ENCODE measurements at regions not wholly inside any gene's neighbourhood (a gene's known extent, or its start where the extent isn't known, plus 50 kb on each side); places are given as distances from the start of the nearest gene placed in this dataset.

GRCh38 chr2:220717283-220717682, 854.8 kb downstream of the EPHA4 start:
- Histone ChIP-seq H3K36me3 (ENCODE audit: control insufficient read depth, insufficient read depth, low read length) (no peaks in the 10 kb centered on the region), H3K4me2 (ENCODE audit: insufficient read depth, low read length) (no peak overlapping the region), H3K9me1 (ENCODE audit: control insufficient read depth, insufficient read depth, low read length) (no peaks in the 10 kb centered on the region), H2AFZ (ENCODE audit: low read depth, low read length) (no peak overlapping the region), H3K9ac (ENCODE audit: insufficient read depth in 1 of 2, low read depth in 2 of 2, low read length in 2 of 2) (no peak overlapping the region), H3K4me3 (no peak overlapping the region), H3K27me3 (ENCODE audit: control insufficient read depth in 2 of 2, insufficient read depth in 2 of 2, low read length in 2 of 2) (no peaks in the 10 kb centered on the region), H3K79me2 (ENCODE audit: control insufficient read depth, insufficient read depth, low read length) (no peaks in the 10 kb centered on the region), H4K20me1 (replicated peaks; ENCODE audit: control insufficient read depth, insufficient read depth, low read length) (no peaks in the 10 kb centered on the region), H3K27ac (ENCODE audit: extremely low read depth, low read depth, low read length) (no peak overlapping the region), H3K9me3 (replicated peaks; ENCODE audit: control insufficient read depth, insufficient read depth, low read depth, low read length) (no peaks in the 10 kb centered on the region), H3K4me1 (replicated peaks in 1 of 2; ENCODE audit: control insufficient read depth in 2 of 2, insufficient read depth in 2 of 2, low read length in 2 of 2) (no peaks in the 10 kb centered on the region)
- POLR2A ChIA-PET, result no interaction called here
- intact Hi-C loops (cut with micrococcal nuclease), result no loop called here
- BruUV-seq (replicated peaks), result no TSS peak
- WGBS (ENCODE audit: insufficient coverage, low coverage, missing lambda C conversion rate), result 0% methylated on average over 2 of the region's 3 CpGs
- FAIRE-seq, result no peak
- no peak for ATAC-seq
- no peak for DNase-seq (ENCODE audit: extremely low read depth in 1 of 4, low spot score in 3 of 4)
- in situ Hi-C loops (cut with MboI), result no loop called here
- CTCF ChIA-PET (ENCODE audit: low intra/inter-chr PET ratio), result no interaction called here
- TF ChIP-seq PYGO2 (tag; IDR thresholded peaks at IDR 0.05) (no peak), ZNF655 (CRISPR knock-in tag; IDR thresholded peaks at IDR 0.05) (no peak), SAFB2 (IDR thresholded peaks at IDR 0.05; ENCODE audit: borderline replicate concordance, low read depth, low read length, severe bottlenecking) (no peak), LEF1 (IDR thresholded peaks at IDR 0.05) (no peak), MCM5 (IDR thresholded peaks at IDR 0.05; ENCODE audit: low read depth) (no peak), ZNF583 (CRISPR knock-in tag; IDR thresholded peaks at IDR 0.05) (no peak), FOXJ3 (CRISPR knock-in tag; IDR thresholded peaks at IDR 0.05) (no peak), ZSCAN29 (IDR thresholded peaks at IDR 0.05) (no peak), ELF2 (CRISPR knock-in tag; IDR thresholded peaks at IDR 0.05) (no peak), ZC3H8 (IDR thresholded peaks at IDR 0.05) (no peak), SIX5 (IDR thresholded peaks at IDR 0.05; ENCODE audit: borderline replicate concordance in 1 of 2, insufficient read depth in 1 of 2, low read depth in 1 of 2, low read length in 2 of 2) (no peak), ESRRA (IDR thresholded peaks at IDR 0.05; ENCODE audit: borderline replicate concordance, low read depth) (no peak)

Measured in K562 (cell line).